ENCODE measurements at regions not wholly inside any gene's neighbourhood (a gene's known extent, or its start where the extent isn't known, plus 50 kb on each side); places are given as distances from the start of the nearest gene placed in this dataset.

DNA sequence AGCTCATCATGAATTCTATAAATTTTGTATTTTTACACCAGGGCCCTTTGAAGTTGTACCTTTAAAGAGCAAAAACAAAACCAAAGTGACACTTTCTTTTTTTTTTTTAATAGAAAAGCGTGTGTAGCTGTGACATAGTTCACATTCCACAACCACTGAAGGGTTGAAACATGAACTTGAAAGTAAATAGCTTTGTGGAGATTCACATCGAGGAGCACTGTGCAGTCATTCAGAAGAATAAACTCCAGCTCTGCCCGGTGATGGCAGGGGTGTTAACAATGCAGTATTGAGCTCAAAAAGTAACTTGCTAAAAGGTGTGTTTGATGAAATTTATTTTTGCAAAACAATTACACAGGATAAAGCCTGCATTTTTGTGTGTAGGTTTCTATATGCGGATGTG, 1166.2 kb downstream of the TBC1D22A start:
- DNase-seq: no peak

DNA sequence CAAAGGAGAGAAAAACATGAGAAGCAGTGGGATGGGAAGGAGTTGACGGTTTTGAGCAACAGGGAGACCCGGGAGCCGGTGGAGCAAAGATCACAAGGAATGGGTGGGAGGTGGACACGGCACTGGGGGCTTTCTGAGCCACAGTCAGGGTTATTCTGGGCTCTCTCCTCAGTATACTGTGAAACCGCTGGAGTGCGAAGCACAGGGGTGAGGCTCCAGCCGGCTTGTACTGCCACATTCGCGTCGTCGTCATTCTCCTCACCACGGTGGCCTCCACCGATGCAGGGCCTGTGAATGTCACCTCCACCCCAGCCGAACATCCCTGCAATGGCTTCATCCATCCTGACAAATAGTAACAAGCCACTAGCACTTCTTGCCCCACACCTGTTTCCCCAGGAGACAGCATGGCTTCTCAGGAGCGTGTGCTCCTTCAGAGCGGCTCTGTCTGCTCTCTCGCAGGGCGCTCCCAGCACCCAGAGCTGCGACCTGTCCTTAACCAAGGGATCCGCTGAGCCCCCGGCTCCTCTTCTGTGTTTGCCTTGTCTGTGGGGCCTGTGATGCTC, 1165.3 kb downstream of the TBC1D22A start:
- DNase-seq: no peak

DNA sequence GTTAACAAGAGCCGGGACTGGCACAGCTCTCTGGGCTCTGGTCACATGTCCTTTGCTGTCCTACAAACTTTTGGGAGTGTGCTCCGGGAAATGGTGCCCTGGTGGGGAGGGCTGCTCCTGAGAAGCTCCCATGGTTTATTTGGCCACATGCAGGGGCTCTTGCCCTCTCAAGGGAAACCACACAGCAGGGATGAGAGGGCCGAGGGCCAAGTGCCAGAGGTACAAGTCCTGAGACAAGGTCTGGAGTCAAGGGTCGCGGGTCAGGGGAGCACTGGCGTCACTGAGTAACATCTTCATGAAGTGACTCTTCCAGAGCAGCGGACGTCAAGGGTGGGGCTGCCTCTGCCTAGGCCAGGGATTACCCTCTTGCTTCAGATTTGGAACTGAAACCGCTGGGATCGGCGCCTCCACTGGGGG, 1160.6 kb downstream of the TBC1D22A start:
- no peak for DNase-seq

DNA sequence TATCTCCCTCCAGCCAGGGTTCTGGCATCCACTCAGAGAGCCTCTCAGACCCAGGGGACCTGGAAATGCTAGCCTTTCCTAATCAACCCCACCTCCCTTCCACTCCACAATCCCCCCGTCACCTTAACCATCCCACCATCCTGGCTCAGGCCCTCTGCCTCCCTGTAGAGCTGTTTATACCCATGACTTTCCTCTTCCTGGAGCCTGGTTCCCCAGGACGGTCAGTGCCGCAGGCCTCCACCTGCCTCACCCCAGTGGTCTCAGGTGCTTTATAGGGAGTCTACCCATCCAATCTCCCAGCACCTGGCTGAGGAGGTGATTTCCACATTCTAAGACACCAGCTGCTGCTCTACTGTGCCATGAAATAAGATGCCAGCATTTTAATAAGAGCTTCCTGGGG, 1159.5 kb downstream of the TBC1D22A start:
- no peak for DNase-seq

DNA sequence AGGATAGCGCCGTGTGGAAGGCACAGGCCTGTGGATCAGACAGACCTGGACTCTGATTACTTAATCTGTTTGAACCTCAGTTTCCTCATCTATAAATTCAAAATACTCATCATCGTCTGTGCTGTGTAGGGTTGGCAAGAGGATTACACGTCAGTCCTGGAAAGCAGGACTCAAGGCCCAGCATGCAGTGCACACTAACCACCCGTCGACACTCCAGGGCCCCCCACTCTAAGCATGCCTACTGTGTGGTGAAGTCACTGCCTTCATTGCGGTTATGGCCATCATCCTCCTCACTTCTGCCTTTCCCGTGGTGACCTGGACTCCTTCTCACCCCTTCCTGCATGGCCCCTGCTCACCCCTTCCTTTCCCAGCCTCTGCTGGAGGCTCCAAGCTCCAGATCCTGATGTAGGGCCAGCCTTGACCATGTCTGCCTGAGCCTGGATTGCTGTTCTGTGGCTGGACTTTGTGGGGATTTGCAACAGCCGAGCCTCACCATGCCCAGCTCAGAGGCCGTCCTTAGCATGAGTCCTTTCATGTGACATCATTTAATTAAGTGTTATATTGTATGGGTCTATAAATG, 1158.0 kb downstream of the TBC1D22A start:
- no peak for DNase-seq

DNA sequence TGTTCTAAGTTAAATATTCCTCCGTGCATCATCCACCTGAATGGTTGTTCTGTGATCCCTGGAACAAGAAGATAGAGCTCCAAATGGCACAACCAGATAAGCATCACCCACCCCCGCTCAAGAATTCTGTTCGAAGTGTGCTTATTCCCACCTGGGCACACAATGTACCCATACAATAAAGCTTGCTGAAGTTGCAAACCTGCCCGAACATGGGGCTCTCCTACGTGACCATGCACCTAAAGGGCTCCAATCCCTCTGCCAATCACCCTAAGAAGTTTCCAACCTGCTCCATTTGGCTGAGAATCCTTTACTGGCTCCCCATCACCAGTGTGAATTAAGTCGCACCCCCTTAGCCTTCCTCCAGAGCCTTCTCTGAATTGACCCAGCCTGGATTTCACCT, 1157.4 kb downstream of the TBC1D22A start:
- DNase-seq: no peak

DNA sequence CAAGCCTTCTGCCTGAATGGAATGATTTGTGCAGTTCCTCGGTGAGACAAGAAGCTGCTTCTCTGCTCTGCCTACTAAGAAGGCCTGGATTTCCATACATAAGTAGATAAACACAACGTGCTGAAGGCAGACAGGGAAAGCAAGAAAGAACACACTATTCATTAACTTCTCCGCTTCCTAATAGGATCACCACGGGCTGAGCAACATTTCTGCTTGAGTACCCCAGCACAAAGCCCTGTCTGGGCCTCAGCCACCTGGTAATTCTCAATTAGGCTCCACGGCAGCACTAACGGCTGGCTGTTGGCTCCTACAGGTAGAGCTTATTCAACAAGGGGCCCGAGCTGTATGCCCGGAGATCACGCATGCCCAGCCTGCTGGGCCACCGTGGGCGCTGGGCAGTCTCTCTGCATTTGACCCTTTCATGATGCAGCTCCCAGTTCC, 1156.6 kb downstream of the TBC1D22A start:
- no peak for DNase-seq

DNA sequence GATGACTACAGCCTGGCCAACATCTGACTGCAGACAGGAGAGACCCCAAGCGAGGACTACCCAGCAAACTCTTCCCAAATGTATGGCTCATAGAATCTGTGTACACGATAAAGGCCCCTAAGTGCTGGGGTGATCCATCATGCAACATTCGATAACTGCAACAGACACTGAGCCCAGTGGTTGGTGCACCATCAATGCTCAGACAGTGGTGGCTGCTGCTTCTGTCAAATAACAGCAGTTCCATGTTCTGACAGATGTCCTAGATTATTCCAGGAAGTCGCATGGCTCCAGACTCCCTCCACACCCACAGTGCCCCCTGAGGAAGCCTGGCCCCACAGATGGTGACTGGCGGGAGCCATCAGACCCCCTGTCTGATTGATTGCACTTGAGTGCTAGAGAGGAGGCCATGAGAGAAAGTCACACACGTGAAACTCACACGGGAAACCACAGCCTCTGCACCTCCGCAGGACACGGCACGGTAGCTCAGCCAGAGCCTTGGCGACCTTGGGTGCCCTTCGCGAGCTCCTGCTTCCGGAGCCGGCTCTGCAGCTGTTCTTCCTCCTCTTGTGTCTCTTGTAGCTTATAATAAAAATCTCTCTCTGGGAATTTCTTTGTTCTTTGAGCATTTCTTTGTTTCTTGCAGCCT, 1155.9 kb downstream of the TBC1D22A start:
- peak; percentile 5 for DNase-seq

DNA sequence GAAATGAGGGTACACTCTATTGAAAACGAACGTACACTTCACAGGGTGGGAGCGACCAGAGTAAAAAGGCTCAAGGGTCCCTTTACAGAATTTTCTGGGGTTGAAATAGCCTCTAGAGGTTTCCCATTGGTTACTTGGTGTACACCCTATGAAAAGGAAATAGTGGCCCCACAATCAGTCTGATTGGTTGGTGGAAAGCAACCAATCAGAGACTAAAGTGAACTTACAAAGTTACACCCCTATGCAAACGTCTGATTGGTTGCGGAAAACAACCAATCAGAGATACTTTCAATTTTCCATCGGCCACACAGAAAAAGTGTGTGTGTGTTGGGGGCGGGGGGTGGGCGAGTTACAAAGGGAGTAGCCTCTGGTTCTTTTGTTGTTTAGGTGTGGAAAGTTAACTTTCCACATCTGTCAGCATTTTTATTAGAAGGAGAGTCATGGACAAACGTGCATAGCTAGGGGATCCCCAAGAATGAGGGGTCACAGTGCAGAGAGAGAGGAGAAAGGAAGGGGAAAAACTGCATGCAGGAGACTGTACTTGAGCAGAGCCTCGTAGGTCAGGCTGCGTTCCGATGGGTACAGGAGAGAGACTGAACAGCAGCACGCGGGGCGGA, 1152.1 kb downstream of the TBC1D22A start:
- no peak for DNase-seq

DNA sequence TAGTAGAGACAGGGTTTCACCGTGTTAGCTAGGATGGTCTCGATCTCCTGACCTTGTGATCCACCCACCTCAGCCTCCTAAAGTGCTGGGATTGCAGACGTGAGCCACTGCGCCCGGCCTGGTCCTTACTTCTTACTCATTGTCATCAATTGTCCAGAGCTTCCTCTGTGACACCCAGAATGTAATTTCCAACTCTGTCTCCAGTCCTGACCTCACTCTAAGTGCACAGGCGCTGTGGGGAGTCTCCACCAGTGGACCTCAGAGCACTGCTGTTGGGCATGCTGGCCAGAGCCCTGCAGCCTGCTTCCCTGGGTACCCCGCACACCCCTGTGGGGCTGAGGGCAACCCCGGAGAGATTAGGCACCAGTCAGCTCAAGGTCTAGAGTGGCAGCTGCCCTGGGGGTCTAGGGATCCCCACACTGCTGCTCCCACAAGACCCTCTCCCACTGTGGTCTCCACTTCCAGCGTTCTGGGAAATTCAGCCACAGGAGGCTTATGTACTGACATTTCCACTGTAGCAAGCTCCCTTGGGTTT, 1140.3 kb downstream of the TBC1D22A start:
- no peak for DNase-seq

DNA sequence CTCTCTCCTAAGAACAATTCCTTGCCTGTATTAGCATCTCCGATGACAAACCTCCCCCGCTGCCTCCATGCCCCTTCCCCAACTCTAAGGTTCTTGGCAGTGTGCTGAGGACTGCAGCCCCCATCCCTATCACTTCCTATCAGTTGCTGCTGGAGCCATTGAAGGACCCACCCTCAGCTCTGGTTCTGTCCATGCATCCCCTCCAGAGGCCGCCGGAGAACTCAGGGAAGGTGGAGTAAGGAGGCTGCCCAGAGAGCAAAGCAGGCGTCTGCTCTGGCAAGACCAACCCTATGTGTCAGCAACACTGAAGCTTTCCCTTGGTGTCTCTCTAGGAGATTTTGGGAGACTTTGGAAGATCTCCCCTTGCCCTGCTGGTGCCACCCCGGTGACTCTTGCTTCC, 1139.5 kb downstream of the TBC1D22A start:
- DNase-seq: no peak

DNA sequence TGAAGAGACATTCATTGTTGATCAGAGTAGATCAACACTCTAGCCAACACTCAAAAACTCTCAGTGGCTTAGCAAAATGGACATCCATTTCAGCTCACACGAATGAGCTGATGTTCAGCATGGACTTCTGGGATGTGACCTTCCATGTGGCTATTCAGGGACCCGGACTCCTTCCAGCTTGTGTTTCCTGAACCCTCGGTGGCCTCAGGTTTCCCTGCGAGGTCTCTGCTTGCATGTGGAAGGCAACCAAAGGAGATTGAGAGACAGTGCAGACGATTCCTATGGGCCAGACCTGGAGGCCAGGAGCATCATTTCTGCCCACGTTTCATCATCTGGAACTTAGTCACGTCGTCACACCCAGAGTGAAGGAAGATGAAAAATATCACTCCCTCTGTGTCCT, 1137.4 kb downstream of the TBC1D22A start:
- DNase-seq: no peak

DNA sequence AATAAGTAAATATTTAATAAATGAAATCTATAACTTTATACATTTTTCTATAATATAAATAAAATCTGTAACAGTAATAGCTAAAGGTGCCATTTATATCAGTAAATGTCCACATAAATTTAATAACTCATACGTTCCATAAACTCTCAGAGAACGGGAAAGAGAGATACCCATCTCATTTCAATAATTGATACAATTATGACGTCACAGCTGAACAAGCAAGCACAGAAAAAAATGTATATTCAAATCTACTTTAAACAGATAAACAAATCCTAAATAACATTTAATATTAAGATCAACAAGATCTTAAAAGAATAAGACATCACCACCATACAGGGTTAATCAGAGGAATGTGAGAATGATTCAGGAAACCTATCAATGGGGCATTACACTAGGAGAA, 1136.5 kb downstream of the TBC1D22A start:
- DNase-seq: no peak

DNA sequence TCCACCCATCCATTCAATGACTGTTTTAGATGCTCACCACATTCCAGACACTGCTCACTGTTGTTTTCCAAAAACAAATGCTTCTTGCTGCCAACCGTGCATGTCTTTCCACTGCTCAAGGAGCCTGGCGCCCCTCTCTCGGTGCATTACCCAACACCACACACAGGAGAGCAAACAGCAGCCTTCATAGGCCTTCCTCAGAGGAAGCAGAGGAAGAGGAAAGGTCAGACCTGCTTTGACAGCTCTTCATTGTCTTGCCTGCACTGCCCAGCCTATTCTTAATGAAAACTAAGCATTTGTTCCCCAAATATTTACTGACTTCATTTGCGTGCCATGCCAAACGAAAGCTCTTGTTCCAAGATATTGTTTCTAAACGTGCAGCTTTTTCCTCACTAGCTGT, 1129.2 kb downstream of the TBC1D22A start:
- no peak for DNase-seq

DNA sequence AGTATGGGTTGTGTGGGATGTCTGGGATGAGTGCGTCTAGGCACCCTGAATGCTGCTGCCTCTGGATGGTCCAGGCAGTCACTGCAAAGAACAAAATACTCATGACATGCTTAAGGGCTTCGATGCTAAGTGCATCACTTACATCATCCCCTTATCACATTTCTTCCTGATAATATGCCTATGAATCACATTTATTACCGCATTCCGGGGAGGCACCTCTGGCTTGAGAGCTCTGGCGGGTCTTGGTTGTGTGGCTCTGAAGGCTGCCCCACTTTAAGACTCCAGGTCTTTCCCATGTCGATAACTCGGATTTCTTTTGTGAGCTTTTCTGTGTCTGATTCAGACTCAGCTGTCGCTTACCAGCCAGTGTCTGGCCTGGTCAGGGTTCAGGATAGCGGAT, 1126.4 kb downstream of the TBC1D22A start:
- DNase-seq: no peak

DNA sequence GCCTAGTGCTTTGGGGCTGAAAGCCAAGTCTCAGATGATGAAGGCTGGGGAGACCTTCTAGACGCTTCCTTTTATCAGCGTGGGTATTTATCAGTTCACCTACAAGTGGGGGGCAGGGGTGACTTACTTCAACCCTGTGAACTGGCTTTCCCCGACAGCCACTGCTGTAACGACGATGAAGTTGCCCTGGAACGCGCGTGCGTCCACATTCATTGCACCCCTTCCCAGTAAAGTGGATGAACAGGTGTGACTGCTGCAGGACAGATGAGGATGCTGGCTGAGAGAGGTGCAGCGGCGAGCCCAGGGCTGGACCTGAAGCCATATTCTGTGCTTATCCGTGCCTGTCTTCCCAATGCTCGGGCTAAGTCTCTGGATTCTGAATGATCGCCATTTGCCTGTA, 1122.3 kb downstream of the TBC1D22A start:
- no peak for DNase-seq

DNA sequence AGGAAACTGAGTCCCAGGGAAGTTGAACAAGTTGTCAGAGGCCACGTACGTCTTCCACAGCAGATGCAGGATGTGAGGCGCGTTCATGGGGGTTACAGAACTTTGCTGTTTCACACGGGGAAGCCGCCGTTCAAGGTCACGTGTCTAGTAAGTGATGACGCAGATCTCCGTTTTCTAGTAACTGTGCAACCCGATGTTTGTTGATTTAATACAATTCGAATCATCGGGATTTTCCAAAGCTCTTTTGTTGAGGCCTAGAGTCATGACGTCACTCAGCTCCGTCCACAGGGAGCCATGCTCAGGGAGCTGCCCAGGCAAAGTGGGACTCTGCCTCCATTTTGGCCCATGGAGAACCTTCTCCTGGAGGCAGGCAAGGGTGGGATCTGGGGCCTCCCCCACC, 1121.8 kb downstream of the TBC1D22A start:
- DNase-seq: no peak

DNA sequence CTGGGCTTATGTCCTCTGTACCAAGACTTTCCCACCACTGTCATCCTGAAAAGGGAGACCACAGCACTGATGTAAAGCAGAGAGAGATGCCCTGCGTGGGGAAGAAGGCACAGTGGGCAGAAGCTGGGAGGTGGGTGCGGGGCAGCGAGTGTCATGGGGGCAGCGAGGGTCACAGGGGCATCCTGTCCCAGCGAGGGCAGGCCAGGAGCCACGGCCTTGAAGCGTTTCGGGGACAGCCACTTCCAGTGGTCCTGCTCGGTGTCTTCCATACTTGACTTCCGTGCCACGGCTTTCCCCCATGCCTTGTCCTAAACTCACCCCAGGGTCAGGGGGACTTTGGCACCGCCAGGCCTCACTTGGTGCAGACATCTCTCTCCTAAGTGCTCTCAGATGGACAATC, 1121.3 kb downstream of the TBC1D22A start:
- DNase-seq: no peak

DNA sequence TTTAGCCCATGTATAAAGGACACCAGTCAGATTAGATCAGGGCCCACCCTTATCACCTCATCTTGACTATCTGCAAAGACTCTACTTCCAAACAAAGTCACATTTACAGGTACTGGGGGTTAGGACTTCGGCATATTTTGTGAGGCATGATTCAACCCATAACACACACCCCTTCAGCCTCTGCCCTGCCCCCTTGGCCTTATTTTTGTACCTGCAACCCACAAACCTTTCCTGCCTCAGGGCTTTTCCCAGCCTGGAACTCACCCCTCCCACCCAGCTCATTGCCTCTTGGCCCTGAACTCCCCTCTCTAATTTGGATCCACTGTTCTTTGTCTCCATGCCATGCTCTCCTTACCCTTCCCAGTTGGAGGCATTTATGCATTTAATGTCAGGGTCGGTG, 1116.9 kb downstream of the TBC1D22A start:
- no peak for DNase-seq

DNA sequence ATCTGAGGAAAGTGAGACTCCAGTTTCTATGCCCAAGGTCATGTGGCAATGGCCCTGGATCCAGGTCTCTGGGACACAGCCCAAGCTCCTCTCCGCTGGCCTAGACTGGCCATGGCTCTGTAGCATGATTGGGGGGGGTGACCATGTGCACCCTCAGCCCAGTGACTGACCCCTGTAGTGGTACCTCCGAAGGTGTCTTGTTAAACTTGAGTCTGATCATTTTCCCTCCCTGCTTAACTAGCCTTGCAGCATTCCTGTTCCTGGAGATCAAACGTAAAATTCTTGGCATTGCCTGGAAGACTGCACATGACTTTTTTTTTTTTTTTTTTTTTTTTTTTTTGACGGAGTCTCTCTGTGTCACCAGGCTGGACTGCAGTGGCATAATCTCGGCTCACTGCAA, 1116.0 kb downstream of the TBC1D22A start:
- DNase-seq: no peak

DNA sequence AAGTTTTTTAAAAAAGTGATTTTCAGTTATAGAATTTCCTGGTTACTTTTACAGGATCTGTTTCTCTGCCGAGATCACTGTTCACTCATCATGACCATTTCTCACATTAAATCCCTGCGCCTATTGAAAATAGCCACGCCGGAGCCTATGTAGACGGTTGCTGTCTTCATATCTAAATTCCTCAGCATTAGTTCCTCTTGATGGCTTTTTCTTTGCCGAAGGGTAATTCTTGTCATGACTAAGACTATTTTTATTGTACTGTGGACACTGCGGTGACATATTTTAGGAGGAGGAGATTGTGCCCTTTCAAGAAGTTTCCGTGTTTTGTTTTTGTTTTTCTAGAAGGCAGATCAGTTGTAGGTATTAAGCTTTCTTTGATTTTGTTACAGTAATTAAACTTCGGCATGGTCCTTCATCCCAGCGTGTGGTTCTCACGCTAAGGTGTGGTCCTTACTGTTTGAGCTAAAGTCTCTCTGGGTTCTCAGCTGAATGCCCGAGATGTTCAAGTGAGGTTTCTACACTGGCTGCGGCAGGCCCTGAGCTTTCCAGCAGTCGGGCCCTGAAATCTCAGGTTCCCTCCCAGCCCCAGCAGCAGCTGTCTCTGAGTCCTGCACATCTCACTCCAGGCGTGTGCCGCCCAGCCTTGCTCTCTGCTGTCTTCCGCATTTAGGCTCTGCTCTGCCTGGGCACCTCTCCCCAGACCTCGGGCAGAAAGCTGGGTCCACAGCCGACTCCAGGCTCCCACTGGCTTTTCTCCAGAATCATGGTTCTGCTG, 1110.5 kb downstream of the TBC1D22A start:
- DNase-seq: no peak

DNA sequence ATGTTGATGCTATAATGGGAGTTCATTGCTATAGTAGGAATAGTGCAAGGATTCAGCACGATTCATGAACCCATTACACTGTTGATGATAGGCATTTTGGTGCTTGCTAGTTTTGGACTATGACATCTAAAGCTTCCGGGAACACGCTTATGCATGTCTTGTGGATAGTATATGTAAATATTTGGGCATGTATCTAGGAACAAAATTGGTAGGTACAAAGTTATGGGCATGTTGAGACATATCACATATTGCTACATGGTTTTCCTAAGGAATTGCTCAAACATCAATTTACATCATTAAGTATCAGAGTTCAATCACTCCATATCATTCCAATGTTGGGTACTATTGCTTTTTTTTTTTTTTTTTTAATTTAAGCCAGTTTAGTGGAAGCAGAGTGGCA, 1103.2 kb downstream of the TBC1D22A start:
- no peak for DNase-seq

DNA sequence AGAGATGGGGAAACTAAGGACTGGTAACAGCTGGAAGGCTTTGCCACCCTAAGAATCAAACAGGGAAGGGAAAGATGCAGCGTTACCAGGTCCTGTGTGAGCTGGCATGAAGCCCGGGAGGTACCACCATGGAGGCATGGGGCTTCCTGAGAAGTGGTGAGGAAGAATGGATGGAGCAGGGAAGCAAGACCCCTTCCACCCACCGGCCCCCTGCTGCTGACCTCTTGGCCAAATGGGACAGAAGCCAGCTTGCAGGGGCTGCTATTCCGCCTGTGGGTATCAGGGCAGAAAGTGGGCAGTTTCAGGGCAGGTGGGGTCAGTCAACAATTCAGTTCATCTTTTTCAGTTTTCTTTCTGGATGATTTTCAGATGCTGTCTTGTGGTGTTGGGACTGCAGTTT, 1099.9 kb downstream of the TBC1D22A start:
- no peak for DNase-seq
